Trophoblast cell (in vitro differentiated cells and primary cell): ENCODE measurements at regions not wholly inside any gene's neighbourhood (a gene's known extent, or its start where the extent isn't known, plus 50 kb on each side); places are given as distances from the start of the nearest gene placed in this dataset.
"Not testable (repeated sequence)": the region's sequence is repeated elsewhere in the genome, so short reads cannot be mapped to it uniquely, and the experiment has no call there.

ENCODE experiments used
- DNase-seq, 2 donors: peaks; one replicate each; pipeline ENCODE4 v3.0.0-alpha.2; 2016
- H2AFZ ChIP-seq: 2 replicates; pipeline ENCODE4 v1.6.1; 2013; ENCODE audit warnings: low read length, moderate library complexity, mild to moderate bottlenecking; ENCODE audit not compliant: insufficient read depth, poor library complexity
- H2AK5ac ChIP-seq: 2 replicates; pipeline ENCODE4 v1.6.1; 2013; ENCODE audit warnings: mild to moderate bottlenecking, low read length
- H2BK120ac ChIP-seq: 2 replicates; pipeline ENCODE4 v1.6.1; 2013; ENCODE audit warnings: low read length, mild to moderate bottlenecking, moderate library complexity; ENCODE audit not compliant: insufficient read depth, poor library complexity
- H2BK12ac ChIP-seq: 2 replicates; pipeline ENCODE4 v1.6.1; 2013; ENCODE audit warnings: mild to moderate bottlenecking, low read length, moderate library complexity
- H2BK5ac ChIP-seq: 2 replicates; pipeline ENCODE4 v1.6.1; 2013; ENCODE audit warnings: low read length, low read depth, moderate library complexity, mild to moderate bottlenecking; ENCODE audit not compliant: poor library complexity
- H3K14ac ChIP-seq: 2 replicates; pipeline ENCODE4 v1.6.1; 2013; ENCODE audit warnings: mild to moderate bottlenecking, low read length
- H3K18ac ChIP-seq: 2 replicates; pipeline ENCODE4 v1.6.1; 2013; ENCODE audit warnings: mild to moderate bottlenecking, low read length
- H3K23ac ChIP-seq: 2 replicates; pipeline ENCODE4 v1.6.1; 2013; ENCODE audit warnings: low read length
- H3K27ac ChIP-seq: 2 replicates; pipeline ENCODE4 v1.5.1; 2013; ENCODE audit warnings: low read depth, mild to moderate bottlenecking, inconsistent platforms, low read length, moderate library complexity
- H3K27me3 ChIP-seq: 2 replicates; pipeline ENCODE4 v1.6.1; 2013; ENCODE audit warnings: inconsistent platforms, mild to moderate bottlenecking, low read length, moderate library complexity; ENCODE audit not compliant: insufficient read depth
- H3K36me3 ChIP-seq, 2 experiments: 1 replicate in 1 of 2; 2 replicates in 1 of 2; pipeline ENCODE4 v1.6.1; 2013; ENCODE audit warnings: low read length in 2 of 2, mild to moderate bottlenecking in 2 of 2, moderate library complexity in 1 of 2; ENCODE audit not compliant: insufficient read depth in 2 of 2, control insufficient read depth in 1 of 2
- H3K4ac ChIP-seq: 2 replicates; pipeline ENCODE4 v1.6.1; 2013; ENCODE audit warnings: low read depth, mild to moderate bottlenecking, low read length, moderate library complexity
- H3K4me1 ChIP-seq, 2 experiments: 1 replicate in 1 of 2; 2 replicates in 1 of 2; pipeline ENCODE4 v1.6.1; 2013; ENCODE audit warnings: low read length in 2 of 2, mild to moderate bottlenecking in 2 of 2, moderate library complexity in 1 of 2; ENCODE audit not compliant: insufficient read depth in 2 of 2, control insufficient read depth in 1 of 2
- H3K4me2 ChIP-seq: 2 replicates; pipeline ENCODE4 v1.6.1; 2013; ENCODE audit warnings: inconsistent platforms, mild to moderate bottlenecking, low read length, moderate library complexity
- H3K4me3 ChIP-seq: 2 replicates; pipeline ENCODE4 v1.5.1; 2013; ENCODE audit warnings: mild to moderate bottlenecking, low read depth, low read length, inconsistent platforms
- H3K79me1 ChIP-seq: one replicate; pipeline ENCODE4 v1.6.1; 2013; ENCODE audit warnings: low read length
- H3K79me2 ChIP-seq: 2 replicates; pipeline ENCODE4 v1.6.1; 2013; ENCODE audit warnings: low read length, mild to moderate bottlenecking; ENCODE audit not compliant: control insufficient read depth, insufficient read depth, poor library complexity
- H3K9ac ChIP-seq: 2 replicates; pipeline ENCODE4 v1.6.1; 2013; ENCODE audit warnings: mild to moderate bottlenecking, low read length
- H3K9me3 ChIP-seq: 2 replicates; pipeline ENCODE4 v1.6.1; 2013; ENCODE audit warnings: low read depth, mild to moderate bottlenecking, control low read depth, inconsistent platforms, low read length; ENCODE audit not compliant: insufficient read depth
- H4K12ac ChIP-seq: 2 replicates; pipeline ENCODE4 v1.6.1; 2013; ENCODE audit warnings: low read depth, mild to moderate bottlenecking, low read length, moderate library complexity
- H4K8ac ChIP-seq: 2 replicates; pipeline ENCODE4 v1.6.1; 2013; ENCODE audit warnings: low read depth, mild to moderate bottlenecking, low read length, moderate library complexity
- H4K91ac ChIP-seq: one replicate; pipeline ENCODE4 v1.6.1; 2013; ENCODE audit warnings: low read depth, mild to moderate bottlenecking, low read length, moderate library complexity
- WGBS: extraction: QIAGEN DNeasy Blood & Tissue Kit; methylation state at CpG from one replicate; pipeline ENCODE4 v1.1.7; 2013; ENCODE audit warnings: missing lambda C conversion rate; ENCODE audit not compliant: insufficient read length, insufficient coverage; ENCODE audit errors: extremely low coverage; 5-methylcytosine and 5-hydroxymethylcytosine counted together

DNA sequence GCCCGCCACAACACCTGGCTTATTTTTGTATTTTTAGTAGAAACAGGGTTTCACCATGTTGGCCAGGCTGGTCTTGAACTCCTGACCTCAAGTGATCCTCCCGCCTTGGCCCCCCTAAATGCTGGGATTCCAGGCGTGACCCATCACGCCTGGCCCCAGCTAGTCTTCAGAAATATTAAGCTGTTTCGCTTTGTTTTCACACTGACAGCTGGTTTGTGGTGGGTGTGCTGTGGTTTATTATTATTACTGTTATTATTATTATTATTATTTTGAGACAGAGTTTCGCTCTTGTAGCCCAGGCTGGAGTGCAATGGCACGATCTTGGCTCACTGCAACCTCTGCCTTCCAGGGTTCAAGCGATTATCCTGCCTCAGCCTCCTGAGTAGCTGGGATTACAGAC is 101.6 kb upstream of the CCZ1B start:
- H3K9me3 ChIP-seq, H2BK12ac ChIP-seq, H3K27me3 ChIP-seq, H3K18ac ChIP-seq, H3K4me3 ChIP-seq, H3K4me1 ChIP-seq, H4K8ac ChIP-seq, H4K12ac ChIP-seq, H3K79me1 ChIP-seq, H3K14ac ChIP-seq, H3K4ac ChIP-seq, H3K27ac ChIP-seq, H3K36me3 ChIP-seq, H2BK120ac ChIP-seq, H2AFZ ChIP-seq, H3K79me2 ChIP-seq, DNase-seq, H3K9ac ChIP-seq, H4K91ac ChIP-seq, H2BK5ac ChIP-seq, H3K4me2 ChIP-seq, H3K23ac ChIP-seq, H2AK5ac ChIP-seq: not testable (repeated sequence)
- WGBS, result no CpG with 5 or more reads among the region's 8 CpGs

DNA sequence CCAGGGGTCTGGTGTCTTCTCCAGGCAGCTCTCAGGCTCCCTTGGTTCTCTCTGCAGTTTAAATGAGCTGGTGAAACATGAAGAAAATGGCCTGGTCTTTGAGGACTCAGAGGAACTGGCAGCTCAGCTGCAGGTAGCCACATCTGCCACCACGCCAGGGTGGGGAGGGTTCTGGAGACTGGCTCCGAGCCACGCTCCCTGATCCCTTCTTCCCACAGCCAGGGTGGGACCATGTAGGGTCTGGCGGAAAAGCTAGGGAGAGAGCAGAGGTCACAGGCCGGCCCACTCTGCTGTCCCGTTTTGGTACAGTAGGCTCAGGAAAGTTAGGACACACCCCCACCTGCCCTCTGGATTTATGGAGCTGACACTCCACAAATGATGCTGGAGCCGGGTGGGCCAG is 103.5 kb upstream of the CCZ1B start:
- H3K27ac ChIP-seq, H2BK5ac ChIP-seq, H3K27me3 ChIP-seq, H4K91ac ChIP-seq, H3K4me2 ChIP-seq, H3K79me1 ChIP-seq, H4K8ac ChIP-seq, H3K4me3 ChIP-seq, H2BK120ac ChIP-seq, H3K9ac ChIP-seq, H3K79me2 ChIP-seq, H3K18ac ChIP-seq, H3K4ac ChIP-seq, DNase-seq, H2AFZ ChIP-seq, H3K36me3 ChIP-seq, H3K14ac ChIP-seq, H3K4me1 ChIP-seq, H4K12ac ChIP-seq, H2AK5ac ChIP-seq, H3K9me3 ChIP-seq, H2BK12ac ChIP-seq, H3K23ac ChIP-seq: not testable (repeated sequence)
- WGBS, result no CpG with 5 or more reads among the region's 7 CpGs

DNA sequence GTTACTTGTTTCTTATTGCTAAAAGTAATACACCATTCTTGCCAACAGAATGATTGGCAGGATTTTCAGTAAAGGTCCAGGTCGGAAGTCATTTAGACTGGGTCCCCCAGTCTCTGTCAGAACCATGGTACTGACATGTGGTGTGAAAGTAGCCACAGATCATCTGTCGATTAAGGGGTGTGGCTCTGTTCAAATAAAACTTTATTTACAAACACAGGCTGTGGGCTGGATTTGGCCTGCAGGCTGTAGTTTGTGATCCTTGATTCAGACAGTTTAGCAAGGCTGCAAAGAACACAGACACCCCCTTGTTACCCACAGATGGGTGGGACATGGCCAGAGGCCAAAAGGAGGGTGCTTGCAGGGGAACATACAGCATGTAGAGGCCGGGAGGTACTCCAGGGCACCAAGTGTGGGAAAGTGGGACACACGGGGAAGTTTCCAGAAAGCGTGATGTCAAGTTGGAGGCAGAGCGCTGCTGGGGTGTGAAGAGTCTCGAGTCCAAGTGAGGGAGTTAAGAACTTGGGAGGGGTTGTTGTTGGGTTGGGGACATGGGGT is 104.1 kb upstream of the CCZ1B start:
- not testable (repeated sequence) for H3K4me2 ChIP-seq, H3K18ac ChIP-seq, H3K23ac ChIP-seq, H3K14ac ChIP-seq, H3K36me3 ChIP-seq, H4K12ac ChIP-seq, H3K27me3 ChIP-seq, H2AK5ac ChIP-seq, H3K79me1 ChIP-seq, H4K91ac ChIP-seq, H3K9me3 ChIP-seq, H2AFZ ChIP-seq, H2BK120ac ChIP-seq, DNase-seq, H3K27ac ChIP-seq, H3K4ac ChIP-seq, H3K4me1 ChIP-seq, H3K9ac ChIP-seq, H3K4me3 ChIP-seq, H4K8ac ChIP-seq, H3K79me2 ChIP-seq, H2BK12ac ChIP-seq, H2BK5ac ChIP-seq
- no CpG with 5 or more reads among the region's 7 CpGs for WGBS

DNA sequence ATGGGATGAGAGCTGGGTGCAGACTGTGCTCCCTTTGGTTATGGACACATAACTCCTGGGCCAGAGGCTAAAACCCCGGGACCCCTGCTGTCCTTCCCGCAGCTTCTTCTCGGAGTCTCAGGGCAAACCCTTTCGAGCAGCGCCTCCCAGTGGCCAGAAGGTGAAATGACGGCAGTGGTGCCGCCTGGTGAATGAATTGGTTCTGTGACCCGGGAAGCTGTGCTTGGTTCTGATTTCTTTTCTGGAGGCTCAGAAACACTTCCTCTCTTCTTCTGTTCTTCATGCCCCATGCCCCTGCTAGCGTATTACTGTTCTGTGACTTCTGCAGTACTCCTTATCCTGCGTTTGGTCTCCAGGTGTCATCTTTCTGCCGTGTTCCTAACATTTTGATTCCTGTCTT is 104.7 kb upstream of the CCZ1B start:
- H2BK5ac ChIP-seq, result not testable (repeated sequence)

More for the DNA sequence above, 104.7 kb upstream of the CCZ1B start:
- WGBS, result no CpG with 5 or more reads among the region's 11 CpGs
- not testable (repeated sequence) for H2AFZ ChIP-seq, H4K8ac ChIP-seq, H3K14ac ChIP-seq, H3K79me1 ChIP-seq, H3K18ac ChIP-seq, H3K4me2 ChIP-seq, H2BK120ac ChIP-seq, H3K27me3 ChIP-seq, DNase-seq, H4K91ac ChIP-seq, H2BK12ac ChIP-seq, H2AK5ac ChIP-seq, H3K9ac ChIP-seq, H3K27ac ChIP-seq, H4K12ac ChIP-seq, H3K4me3 ChIP-seq, H3K4ac ChIP-seq, H3K23ac ChIP-seq, H3K4me1 ChIP-seq, H3K36me3 ChIP-seq, H3K9me3 ChIP-seq, H3K79me2 ChIP-seq
